ENCODE measurements at regions not wholly inside any gene's neighbourhood (a gene's known extent, or its start where the extent isn't known, plus 50 kb on each side); places are given as distances from the start of the nearest gene placed in this dataset.
A peak's percentile ranks its signal among the peaks of the same experiment; 100 is the strongest.

- no peak for DNase-seq (ENCODE audit: low read depth)
- no peak overlapping the region for H3K4me3 ChIP-seq (ENCODE audit: low read depth, low read length)
- TF ChIP-seq CTCF (conservative IDR thresholded peaks at IDR 0.05; ENCODE audit: low read depth, low read length), result no peak
Observed at GRCh38 chr7:131947661-131948060, 391.2 kb upstream of the PODXL start.

GRCh38 chr7:131945957-131946544, 389.6 kb upstream of the PODXL start:
- peak; percentile 11 for TF ChIP-seq CTCF (conservative IDR thresholded peaks at IDR 0.05; ENCODE audit: low read depth, low read length)
- peak overlapping the region; percentile 47 for H3K4me3 ChIP-seq (ENCODE audit: low read depth, low read length)
- DNase-seq (ENCODE audit: low read depth), result no peak

GRCh38 chr7:131945313-131945911, 389.0 kb upstream of the PODXL start:
- peak overlapping the region; percentile 47 for H3K4me3 ChIP-seq (ENCODE audit: low read depth, low read length)
- TF ChIP-seq CTCF (conservative IDR thresholded peaks at IDR 0.05; ENCODE audit: low read depth, low read length), result peak; percentile 80
- DNase-seq (ENCODE audit: low read depth), result no peak

GRCh38 chr7:131944556-131945069, 388.2 kb upstream of the PODXL start:
- DNase-seq (ENCODE audit: low read depth), result no peak
- TF ChIP-seq CTCF (conservative IDR thresholded peaks at IDR 0.05; ENCODE audit: low read depth, low read length), result no peak
- no peak overlapping the region for H3K4me3 ChIP-seq (ENCODE audit: low read depth, low read length)

- no peak for DNase-seq (ENCODE audit: low read depth)
- TF ChIP-seq CTCF (conservative IDR thresholded peaks at IDR 0.05; ENCODE audit: low read depth, low read length), result no peak
- no peak overlapping the region for H3K4me3 ChIP-seq (ENCODE audit: low read depth, low read length)
Observed at GRCh38 chr7:131943646-131944045, 387.2 kb upstream of the PODXL start.

GRCh38 chr7:131943211-131943610, 386.8 kb upstream of the PODXL start:
- no peak for DNase-seq (ENCODE audit: low read depth)
- TF ChIP-seq CTCF (conservative IDR thresholded peaks at IDR 0.05; ENCODE audit: low read depth, low read length), result no peak
- H3K4me3 ChIP-seq (ENCODE audit: low read depth, low read length), result no peak overlapping the region
